KMS-11 (cell line): ENCODE measurements at regions not wholly inside any gene's neighbourhood (a gene's known extent, or its start where the extent isn't known, plus 50 kb on each side); places are given as distances from the start of the nearest gene placed in this dataset.
"Not testable (repeated sequence)": the region's sequence is repeated elsewhere in the genome, so short reads cannot be mapped to it uniquely, and the experiment has no call there.

Experiments used
- H2AFZ ChIP-seq: fragments of 200-600 bp; sonication (generic); 2 replicates; pipeline ENCODE4 v1.6.1; 2016; ENCODE audit warnings: antibody characterized with exemption, mixed run types, low read depth
- H3K27ac ChIP-seq: fragments of 200-600 bp; sonication (generic); 2 replicates; pipeline ENCODE4 v1.6.1; 2016; ENCODE audit warnings: mild to moderate bottlenecking, mixed run types
- H3K27me3 ChIP-seq: fragments of 200-600 bp; sonication (generic); 2 replicates; pipeline ENCODE4 v1.6.1; 2017; ENCODE audit warnings: mild to moderate bottlenecking, low read depth, mixed run types, moderate library complexity; ENCODE audit not compliant: insufficient read depth
- H3K36me3 ChIP-seq: fragments of 200-600 bp; sonication (generic); 2 replicates; pipeline ENCODE4 v1.6.1; 2017; ENCODE audit warnings: mild to moderate bottlenecking, mixed run types; ENCODE audit not compliant: insufficient read depth
- H3K4me1 ChIP-seq: fragments of 200-600 bp; sonication (generic); 2 replicates; pipeline ENCODE4 v1.6.1; 2016; ENCODE audit warnings: mild to moderate bottlenecking, low read depth, mixed run types; ENCODE audit not compliant: poor library complexity, severe bottlenecking
- H3K4me2 ChIP-seq: fragments of 200-600 bp; sonication (generic); 2 replicates; pipeline ENCODE4 v1.7.0; 2016; ENCODE audit warnings: mild to moderate bottlenecking, mixed run types
- H3K4me3 ChIP-seq: fragments of 200-600 bp; sonication (generic); IDR thresholded peaks from 2 replicates; pipeline ENCODE4 v1.6.1; 2017; ENCODE audit warnings: low read depth, low read length, mixed read lengths; ENCODE audit not compliant: insufficient read depth
- H3K79me2 ChIP-seq: fragments of 200-600 bp; sonication (generic); 2 replicates; pipeline ENCODE4 v1.6.1; 2016; ENCODE audit warnings: low read depth, mixed run types; ENCODE audit not compliant: insufficient read depth
- H3K9ac ChIP-seq: fragments of 200-600 bp; sonication (generic); 2 replicates; pipeline ENCODE4 v1.6.1; 2016; ENCODE audit warnings: mild to moderate bottlenecking, mixed run types
- H4K20me1 ChIP-seq: fragments of 200-600 bp; sonication (generic); 2 replicates; pipeline ENCODE4 v1.6.1; 2016; ENCODE audit warnings: mild to moderate bottlenecking, mixed run types; ENCODE audit not compliant: insufficient read depth
- TF ChIP-seq, protein P1 (sequence below): fragments of 200-600 bp; sonication (generic); conservative IDR thresholded peaks from 2 replicates; pipeline ENCODE4 v1.6.1; 2017; ENCODE audit warnings: low read depth, mild to moderate bottlenecking, antibody characterized with exemption, low read length, moderate library complexity, mixed read lengths

DNA sequence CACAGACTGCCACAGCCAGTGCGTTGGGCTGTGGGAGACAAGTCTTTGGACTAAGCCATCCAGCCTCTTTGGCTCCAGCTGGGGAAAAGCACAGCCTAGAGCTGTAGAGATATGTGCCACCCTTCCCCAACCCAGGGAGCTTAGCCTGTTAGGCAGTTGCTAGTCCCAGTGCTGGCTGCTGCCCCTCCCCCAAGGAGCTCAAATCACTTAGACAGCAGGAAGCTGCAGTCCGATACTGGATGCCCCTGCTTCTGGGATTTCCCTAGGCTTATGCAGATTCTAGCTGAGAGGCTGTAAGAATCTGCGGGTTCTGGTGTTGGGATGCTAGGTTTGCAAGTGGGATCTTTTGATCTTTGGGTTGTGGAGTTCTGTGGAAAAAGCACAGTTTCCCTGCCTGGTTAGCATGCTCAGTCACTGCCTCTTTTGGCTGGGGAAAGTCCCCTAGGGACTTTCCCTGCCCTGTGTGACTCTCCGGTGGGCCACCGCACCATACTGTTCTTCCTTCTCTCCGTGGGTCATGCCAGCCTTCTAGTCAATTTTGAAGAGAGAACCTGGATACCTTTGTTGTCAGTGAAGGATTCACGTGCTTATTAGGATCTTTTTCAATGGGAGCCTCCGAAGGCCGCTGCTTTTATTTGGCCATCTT is 792.0 kb downstream of the KCNA4 start:
- Histone ChIP-seq H3K9ac (no peak overlapping the region), H4K20me1 (no peaks in the 10 kb centered on the region), H3K27me3 (no peaks in the 10 kb centered on the region), H2AFZ (no peak overlapping the region), H3K36me3 (no peaks in the 10 kb centered on the region), H3K4me1 (no peaks in the 10 kb centered on the region), H3K79me2 (no peaks in the 10 kb centered on the region), H3K27ac (no peak overlapping the region), H3K4me3 (no peak overlapping the region), H3K4me2 (no peak overlapping the region)
- TF ChIP-seq, protein P1, sequence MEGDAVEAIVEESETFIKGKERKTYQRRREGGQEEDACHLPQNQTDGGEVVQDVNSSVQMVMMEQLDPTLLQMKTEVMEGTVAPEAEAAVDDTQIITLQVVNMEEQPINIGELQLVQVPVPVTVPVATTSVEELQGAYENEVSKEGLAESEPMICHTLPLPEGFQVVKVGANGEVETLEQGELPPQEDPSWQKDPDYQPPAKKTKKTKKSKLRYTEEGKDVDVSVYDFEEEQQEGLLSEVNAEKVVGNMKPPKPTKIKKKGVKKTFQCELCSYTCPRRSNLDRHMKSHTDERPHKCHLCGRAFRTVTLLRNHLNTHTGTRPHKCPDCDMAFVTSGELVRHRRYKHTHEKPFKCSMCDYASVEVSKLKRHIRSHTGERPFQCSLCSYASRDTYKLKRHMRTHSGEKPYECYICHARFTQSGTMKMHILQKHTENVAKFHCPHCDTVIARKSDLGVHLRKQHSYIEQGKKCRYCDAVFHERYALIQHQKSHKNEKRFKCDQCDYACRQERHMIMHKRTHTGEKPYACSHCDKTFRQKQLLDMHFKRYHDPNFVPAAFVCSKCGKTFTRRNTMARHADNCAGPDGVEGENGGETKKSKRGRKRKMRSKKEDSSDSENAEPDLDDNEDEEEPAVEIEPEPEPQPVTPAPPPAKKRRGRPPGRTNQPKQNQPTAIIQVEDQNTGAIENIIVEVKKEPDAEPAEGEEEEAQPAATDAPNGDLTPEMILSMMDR, result no peak

DNA sequence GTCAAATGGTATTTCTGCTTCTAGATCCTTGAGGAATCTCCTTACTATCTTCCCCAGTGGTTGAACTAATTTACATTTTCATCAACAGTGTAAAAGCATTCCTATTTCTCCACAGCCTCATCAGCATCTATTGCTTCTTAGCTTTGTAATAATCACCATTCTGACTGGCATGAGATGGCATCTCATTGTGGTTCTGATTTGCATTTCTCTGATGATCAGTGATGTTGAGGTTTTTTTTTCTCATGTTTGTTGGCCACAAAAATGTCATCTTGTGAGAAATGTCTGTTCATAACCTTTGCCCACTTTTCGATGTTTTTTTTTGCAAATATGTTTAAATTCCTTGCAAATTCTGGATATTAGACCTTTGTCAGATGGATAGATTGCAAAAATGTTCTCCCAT is 797.3 kb downstream of the KCNA4 start:
- not testable (repeated sequence) for H3K4me2 ChIP-seq, H3K4me1 ChIP-seq, H3K36me3 ChIP-seq

DNA sequence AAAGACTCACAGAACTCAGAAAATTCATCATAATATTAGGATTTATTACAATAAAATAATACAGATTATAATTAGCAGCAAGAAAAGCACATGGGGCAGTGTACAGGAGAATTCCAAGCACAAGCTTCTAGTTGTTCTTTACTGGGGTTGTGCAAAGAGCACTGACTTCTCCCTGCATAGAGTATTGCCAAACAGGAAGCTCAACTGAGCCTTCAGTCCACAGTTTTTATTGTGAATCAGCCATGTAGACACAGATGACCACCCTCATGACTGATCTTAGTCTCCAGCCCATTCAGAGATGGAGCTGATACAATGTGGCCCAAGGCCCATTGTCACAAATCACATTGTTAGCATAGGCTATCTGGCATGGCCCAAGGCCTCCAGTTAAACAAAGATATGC is 798.9 kb downstream of the KCNA4 start:
- TF ChIP-seq, protein P1, result no peak
- Histone ChIP-seq H3K4me3 (no peak overlapping the region), H3K27me3 (no peaks in the 10 kb centered on the region), H3K4me1 (no peaks in the 10 kb centered on the region), H3K4me2 (no peak overlapping the region), H3K27ac (no peak overlapping the region), H2AFZ (no peak overlapping the region), H4K20me1 (no peaks in the 10 kb centered on the region), H3K36me3 (no peaks in the 10 kb centered on the region), H3K79me2 (no peaks in the 10 kb centered on the region), H3K9ac (no peak overlapping the region)

More for the DNA sequence above, 797.3 kb downstream of the KCNA4 start:
- not testable (repeated sequence) for H4K20me1 ChIP-seq, H3K4me3 ChIP-seq, H3K9ac ChIP-seq, H3K79me2 ChIP-seq, H3K27me3 ChIP-seq, H3K27ac ChIP-seq, H2AFZ ChIP-seq

DNA sequence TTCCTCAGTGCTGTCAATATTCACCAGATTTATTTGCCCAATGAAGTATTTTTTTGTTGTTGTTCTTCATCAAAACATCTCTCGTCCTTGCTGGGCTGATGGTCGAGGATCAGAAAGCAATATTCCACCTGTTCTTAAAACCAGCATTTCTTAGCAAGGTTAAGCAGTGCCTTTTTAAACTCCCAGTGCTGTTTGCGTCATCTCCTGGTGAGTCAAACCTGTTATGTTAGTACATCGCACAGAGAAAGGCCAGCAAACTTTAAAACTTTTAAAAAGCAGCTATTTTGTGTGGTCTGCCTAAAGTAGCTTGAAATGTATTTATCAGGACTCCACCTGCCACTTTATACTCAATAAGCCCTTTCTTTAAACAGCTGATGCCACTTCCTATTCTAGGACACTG is 802.0 kb downstream of the KCNA4 start:
- H3K4me1 ChIP-seq, result no peaks in the 10 kb centered on the region
- H2AFZ ChIP-seq, result no peak overlapping the region
- no peak overlapping the region for H3K27ac ChIP-seq
- H3K9ac ChIP-seq, result no peak overlapping the region
- TF ChIP-seq, protein P1, result no peak
- H3K4me2 ChIP-seq, result no peak overlapping the region
- H3K27me3 ChIP-seq, result no peaks in the 10 kb centered on the region
- H3K79me2 ChIP-seq, result no peaks in the 10 kb centered on the region
- H3K4me3 ChIP-seq, result no peak overlapping the region
- H4K20me1 ChIP-seq, result no peaks in the 10 kb centered on the region
- no peaks in the 10 kb centered on the region for H3K36me3 ChIP-seq

DNA sequence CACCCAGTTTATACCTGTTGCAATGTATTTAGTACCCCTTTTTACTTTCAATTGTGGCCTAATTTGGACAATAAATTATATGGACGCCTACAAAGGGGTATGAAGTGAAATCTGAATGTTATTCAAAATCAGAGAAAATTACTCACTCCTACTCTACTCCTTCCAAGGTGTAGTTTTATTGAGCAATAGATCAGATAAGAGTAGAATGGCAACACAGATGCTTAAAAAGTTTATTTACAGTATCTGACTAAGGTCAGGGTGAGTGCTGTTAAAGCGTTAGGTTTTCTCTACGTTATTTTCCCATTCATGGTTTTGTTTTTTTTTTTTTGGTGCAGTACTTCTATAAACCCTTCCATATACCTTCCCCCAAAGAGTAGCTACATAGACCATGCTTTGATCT is 805.6 kb downstream of the KCNA4 start:
- H3K9ac ChIP-seq, result no peak overlapping the region
- no peaks in the 10 kb centered on the region for H4K20me1 ChIP-seq
- H3K4me2 ChIP-seq, result no peak overlapping the region
- no peak overlapping the region for H3K4me3 ChIP-seq
- H3K4me1 ChIP-seq, result no peaks in the 10 kb centered on the region
- H2AFZ ChIP-seq, result no peak overlapping the region
- no peaks in the 10 kb centered on the region for H3K27me3 ChIP-seq
- no peaks in the 10 kb centered on the region for H3K79me2 ChIP-seq
- H3K27ac ChIP-seq, result no peak overlapping the region
- H3K36me3 ChIP-seq, result no peaks in the 10 kb centered on the region
- TF ChIP-seq, protein P1, result no peak
